GM19455 (cell line): ENCODE measurements at regions not wholly inside any gene's neighbourhood (a gene's known extent, or its start where the extent isn't known, plus 50 kb on each side); places are given as distances from the start of the nearest gene placed in this dataset.

Experiments
- ATAC-seq: cut with Tn5 transposase; IDR thresholded peaks from one replicate; pipeline ENCODE4 v1.9.1; 2021; ENCODE audit not compliant: unreplicated experiment

- no peak for ATAC-seq
Observed at GRCh38 chr11:11016943-11017342, 159.1 kb upstream of the ZBED5 start.

GRCh38 chr11:11016068-11016467 is 158.2 kb upstream of the ZBED5 start:
- ATAC-seq: no peak

GRCh38 chr11:11011617-11012016 is 153.8 kb upstream of the ZBED5 start:
- no peak for ATAC-seq

- no peak for ATAC-seq
Observed at GRCh38 chr11:11010624-11011127, 152.8 kb upstream of the ZBED5 start.

- no peak for ATAC-seq
Observed at GRCh38 chr11:11009179-11009578, 151.3 kb upstream of the ZBED5 start.

GRCh38 chr11:11004069-11004468 is 146.2 kb upstream of the ZBED5 start:
- no peak for ATAC-seq

- no peak for ATAC-seq
Observed at GRCh38 chr11:11003226-11003625, 145.4 kb upstream of the ZBED5 start.

- ATAC-seq: no peak
Observed at GRCh38 chr11:11000579-11001283, 142.9 kb upstream of the ZBED5 start.

- ATAC-seq: no peak
Observed at GRCh38 chr11:10998674-10999073, 140.8 kb upstream of the ZBED5 start.

GRCh38 chr11:10996678-10997077 is 138.8 kb upstream of the ZBED5 start:
- ATAC-seq: no peak

- no peak for ATAC-seq
Observed at GRCh38 chr11:10993640-10994039, 135.8 kb upstream of the ZBED5 start.

- ATAC-seq: no peak
Observed at GRCh38 chr11:10993186-10993585, 135.3 kb upstream of the ZBED5 start.

GRCh38 chr11:10991393-10991792 is 133.5 kb upstream of the ZBED5 start:
- ATAC-seq: no peak

GRCh38 chr11:10990637-10991193 is 132.9 kb upstream of the ZBED5 start:
- no peak for ATAC-seq

- no peak for ATAC-seq
Observed at GRCh38 chr11:10990160-10990559, 132.3 kb upstream of the ZBED5 start.

GRCh38 chr11:10986006-10986405 is 128.2 kb upstream of the ZBED5 start:
- no peak for ATAC-seq

- no peak for ATAC-seq
Observed at GRCh38 chr11:10984742-10985141, 126.9 kb upstream of the ZBED5 start.

GRCh38 chr11:10984250-10984649 is 126.4 kb upstream of the ZBED5 start:
- ATAC-seq: no peak

GRCh38 chr11:10982704-10983510 is 125.1 kb upstream of the ZBED5 start:
- ATAC-seq: no peak

- no peak for ATAC-seq
Observed at GRCh38 chr11:10979529-10979928, 121.7 kb upstream of the ZBED5 start.

GRCh38 chr11:10978198-10978597 is 120.3 kb upstream of the ZBED5 start:
- no peak for ATAC-seq

- ATAC-seq: no peak
Observed at GRCh38 chr11:10975287-10975721, 117.5 kb upstream of the ZBED5 start.
